Prostate gland (tissue), 2 donors: ENCODE measurements at regions not wholly inside any gene's neighbourhood (a gene's known extent, or its start where the extent isn't known, plus 50 kb on each side); places are given as distances from the start of the nearest gene placed in this dataset.

ENCODE experiments used
- CTCF ChIP-seq, 4 experiments: fragments of 200-600 bp in 2 of 4; fragments of 450-650 bp in 2 of 4; sonication (generic) in 2 of 4; IDR thresholded peaks; 1 replicate in 3 of 4; 2 replicates in 1 of 4; pipeline ENCODE4 v1.5.1; 2016 to 2019; ENCODE audit warnings: antibody characterized with exemption in 4 of 4, mild to moderate bottlenecking in 2 of 4, moderate library complexity in 2 of 4
- POLR2AphosphoS5 ChIP-seq: sonication (generic); formaldehyde crosslinking; IDR thresholded peaks from one replicate; pipeline ENCODE4 v1.6.1; 2017; ENCODE audit warnings: antibody characterized with exemption

- TF ChIP-seq CTCF (IDR thresholded peaks at IDR 0.05) (no peak), POLR2AphosphoS5 (no peak)
Measured at GRCh38 chr5:156256642-156257041, 70.3 kb upstream of the SGCD start.
